GM23248 (cell line): ENCODE measurements at regions not wholly inside any gene's neighbourhood (a gene's known extent, or its start where the extent isn't known, plus 50 kb on each side); places are given as distances from the start of the nearest gene placed in this dataset.

Experiments used
- DNase-seq: peaks from one replicate; pipeline ENCODE4 v3.0.0-alpha.2; 2015
- H2AFZ ChIP-seq: fragments of 200-600 bp; sonication (generic); 2 replicates; pipeline ENCODE4 v1.6.1; 2016; ENCODE audit warnings: antibody characterized with exemption
- H3F3A ChIP-seq: fragments of 200-600 bp; sonication (generic); 2 replicates; pipeline ENCODE4 v1.6.1; 2016; ENCODE audit warnings: mild to moderate bottlenecking, antibody characterized with exemption, mixed run types; ENCODE audit not compliant: insufficient read depth
- H3K27ac ChIP-seq: fragments of 200-600 bp; sonication (generic); 2 replicates; pipeline ENCODE4 v1.5.1; 2016; ENCODE audit warnings: mild to moderate bottlenecking
- H3K27me3 ChIP-seq: fragments of 200-600 bp; sonication (generic); replicated peaks from 2 replicates; pipeline ENCODE4 v1.6.1; 2016; ENCODE audit warnings: mild to moderate bottlenecking; ENCODE audit not compliant: insufficient read depth
- H3K36me3 ChIP-seq: fragments of 200-600 bp; sonication (generic); 2 replicates; pipeline ENCODE4 v1.6.1; 2016; ENCODE audit warnings: low read depth, mild to moderate bottlenecking
- H3K4me1 ChIP-seq: fragments of 200-600 bp; sonication (generic); 2 replicates; pipeline ENCODE4 v1.6.1; 2016; ENCODE audit warnings: mild to moderate bottlenecking; ENCODE audit not compliant: insufficient read depth
- H3K4me2 ChIP-seq: fragments of 200-600 bp; sonication (generic); one replicate; pipeline ENCODE4 v1.6.1; 2016; ENCODE audit warnings: mild to moderate bottlenecking; ENCODE audit not compliant: unreplicated experiment
- H3K4me3 ChIP-seq: fragments of 200-600 bp; sonication (generic); 2 replicates; pipeline ENCODE4 v1.5.1; 2016; ENCODE audit warnings: mild to moderate bottlenecking
- H3K79me2 ChIP-seq: fragments of 200-600 bp; sonication (generic); 2 replicates; pipeline ENCODE4 v1.6.1; 2016; ENCODE audit warnings: mild to moderate bottlenecking; ENCODE audit not compliant: insufficient read depth
- H3K9ac ChIP-seq: fragments of 200-600 bp; sonication (generic); 2 replicates; pipeline ENCODE4 v1.6.1; 2016; ENCODE audit warnings: mild to moderate bottlenecking
- H3K9me2 ChIP-seq: fragments of 200-600 bp; sonication (generic); 2 replicates; pipeline ENCODE4 v1.6.1; 2016; ENCODE audit warnings: mixed run types, mild to moderate bottlenecking, moderate library complexity; ENCODE audit not compliant: insufficient read depth
- H3K9me3 ChIP-seq: fragments of 200-600 bp; sonication (generic); one replicate; pipeline ENCODE4 v1.6.1; 2017; ENCODE audit warnings: low read depth
- H4K20me1 ChIP-seq: fragments of 200-600 bp; sonication (generic); 2 replicates; pipeline ENCODE4 v1.6.0; 2016; ENCODE audit not compliant: insufficient read depth
- EZH2 ChIP-seq: fragments of 200-600 bp; sonication (generic); IDR thresholded peaks from 2 replicates; pipeline ENCODE4 v1.6.1; 2018; ENCODE audit warnings: antibody characterized with exemption, mild to moderate bottlenecking; ENCODE audit not compliant: insufficient read depth, poor library complexity, severe bottlenecking
- EZH2phosphoT487 ChIP-seq: fragments of 200-600 bp; sonication (generic); IDR thresholded peaks from 2 replicates; pipeline ENCODE4 v1.6.1; 2018; ENCODE audit warnings: antibody characterized with exemption, moderate library complexity, mild to moderate bottlenecking, low read depth; ENCODE audit not compliant: insufficient read depth
- WGBS, 2 experiments: methylation state at CpG; one replicate each; pipeline ENCODE4 v1.1.6; 2015 to 2017; ENCODE audit warnings: low lambda C conversion rate in 2 of 2, low coverage in 1 of 2; ENCODE audit errors: missing lambda C conversion rate in 2 of 2; 5-methylcytosine and 5-hydroxymethylcytosine counted together
- in situ Hi-C: fragments of 300-500 bp; cut with MboI; formaldehyde crosslinking; loops from 2 replicates; pipeline ENCODE4 v1.15.0; 2020

GRCh38 chr6:40901322-40902055 lies 137.5 kb downstream of the UNC5CL start:
- peaks cover 10% of the 10 kb centered on the region for H3K4me1 ChIP-seq
- H3K79me2 ChIP-seq: no peaks in the 10 kb centered on the region
- H3K36me3 ChIP-seq: no peaks in the 10 kb centered on the region
- H3K4me3 ChIP-seq: no peak overlapping the region
- H3K9me3 ChIP-seq: no peaks in the 10 kb centered on the region
- in situ Hi-C loops: no loop called here
- H3F3A ChIP-seq: peaks cover 4% of the 10 kb centered on the region; the same call in 1 of the 2 replicates
- no peak overlapping the region for H3K4me2 ChIP-seq
- H2AFZ ChIP-seq: no peak overlapping the region
- H3K27me3 ChIP-seq: no peaks in the 10 kb centered on the region
- 87 to 100% methylated on average over 1 of the region's 1 CpG for WGBS, 2 experiments
- no peak overlapping the region for H3K27ac ChIP-seq
- TF ChIP-seq EZH2: no peak
- no peak overlapping the region for H3K9ac ChIP-seq
- no peaks in the 10 kb centered on the region for H4K20me1 ChIP-seq
- no peak for DNase-seq
- no peaks in the 10 kb centered on the region for H3K9me2 ChIP-seq

DNA sequence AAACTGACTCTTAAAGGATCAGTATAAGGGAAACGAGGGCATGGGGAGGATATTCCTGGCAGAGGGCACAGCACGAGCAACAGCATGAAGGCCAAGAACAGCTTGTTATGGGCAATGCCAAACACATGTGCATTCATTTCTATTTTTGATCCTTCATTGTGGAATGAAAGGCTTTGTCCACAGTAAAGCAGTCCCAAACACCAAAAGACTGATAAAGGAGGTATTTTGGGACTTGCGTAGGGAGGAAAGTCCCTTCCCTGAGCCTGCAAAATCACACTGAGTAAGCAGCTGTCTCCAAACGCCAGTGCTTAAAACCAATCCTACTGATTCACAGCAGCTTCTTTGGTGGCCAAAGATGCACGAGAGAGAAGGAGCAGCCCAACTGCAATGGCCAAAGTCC lies 138.2 kb downstream of the UNC5CL start:
- DNase-seq: no peak
- no peak for TF ChIP-seq EZH2phosphoT487
- TF ChIP-seq EZH2: no peak
- H3K27ac ChIP-seq: no peak overlapping the region

GRCh38 chr6:40899684-40900155 lies 139.3 kb downstream of the UNC5CL start:
- Histone ChIP-seq H3K4me3 (no peak overlapping the region), H3F3A (peaks cover 4% of the 10 kb centered on the region; the same call in 1 of the 2 replicates), H3K9ac (no peak overlapping the region), H3K27ac (no peak overlapping the region), H3K9me3 (no peaks in the 10 kb centered on the region), H3K4me1 (peaks cover 9% of the 10 kb centered on the region; the same call in 1 of the 2 replicates), H4K20me1 (no peaks in the 10 kb centered on the region), H3K9me2 (no peaks in the 10 kb centered on the region), H2AFZ (no peak overlapping the region), H3K36me3 (no peaks in the 10 kb centered on the region), H3K27me3 (no peaks in the 10 kb centered on the region), H3K4me2 (no peak overlapping the region), H3K79me2 (no peaks in the 10 kb centered on the region)
- DNase-seq: no peak
- no peak for TF ChIP-seq EZH2
- no peak for TF ChIP-seq EZH2phosphoT487
- WGBS, 2 experiments: 84 to 94% methylated on average over 7 of the region's 7 CpGs
- in situ Hi-C loops: loop anchor here (5.0 kb wide), 1 partner anchor 123 kb away; no protein-coding TSS in a partner anchor

More for the DNA sequence above, 138.2 kb downstream of the UNC5CL start:
- Histone ChIP-seq H3K9me3 (no peaks in the 10 kb centered on the region), H3K79me2 (no peaks in the 10 kb centered on the region), H3K27me3 (no peaks in the 10 kb centered on the region), H3F3A (peaks cover 4% of the 10 kb centered on the region; the same call in 1 of the 2 replicates), H3K9me2 (no peaks in the 10 kb centered on the region), H4K20me1 (no peaks in the 10 kb centered on the region), H3K36me3 (no peaks in the 10 kb centered on the region), H3K4me3 (no peak overlapping the region), H2AFZ (no peak overlapping the region), H3K4me2 (no peak overlapping the region), H3K9ac (no peak overlapping the region), H3K4me1 (peaks cover 9% of the 10 kb centered on the region; the same call in 1 of the 2 replicates)
- in situ Hi-C loops: no loop called here
- WGBS, 2 experiments: 60 to 61% methylated on average over 5 of the region's 5 CpGs

- H3K27me3 ChIP-seq: no peaks in the 10 kb centered on the region
- H2AFZ ChIP-seq: no peak overlapping the region
- no peak overlapping the region for H3K9ac ChIP-seq
- in situ Hi-C loops: loop anchor here (5.0 kb wide), 1 partner anchor 124 kb away; no protein-coding TSS in a partner anchor
- H3F3A ChIP-seq: peaks cover under 1% of the 10 kb centered on the region; the same call in 1 of the 2 replicates
- H3K9me3 ChIP-seq: no peaks in the 10 kb centered on the region
- WGBS, 2 experiments: 83 to 96% methylated on average over 1 of the region's 1 CpG
- H4K20me1 ChIP-seq: no peaks in the 10 kb centered on the region
- H3K79me2 ChIP-seq: no peaks in the 10 kb centered on the region
- peaks cover 3% of the 10 kb centered on the region; the same call in 1 of the 2 replicates for H3K4me1 ChIP-seq
- no peaks in the 10 kb centered on the region for H3K9me2 ChIP-seq
- no peak overlapping the region for H3K4me3 ChIP-seq
- no peak overlapping the region for H3K4me2 ChIP-seq
- H3K27ac ChIP-seq: no peak overlapping the region
- DNase-seq: no peak
- no peak for TF ChIP-seq EZH2
- TF ChIP-seq EZH2phosphoT487: no peak
- H3K36me3 ChIP-seq: no peaks in the 10 kb centered on the region
Measured at GRCh38 chr6:40898073-40898472, 140.9 kb downstream of the UNC5CL start.
